OCI-LY3 (cell line): ENCODE measurements at regions not wholly inside any gene's neighbourhood (a gene's known extent, or its start where the extent isn't known, plus 50 kb on each side); places are given as distances from the start of the nearest gene placed in this dataset.

ENCODE experiments used
- H2AFZ ChIP-seq: fragments of 200-600, 300-600 bp; shearing (Covaris generic); 2 replicates; pipeline ENCODE4 v1.6.0; 2014; ENCODE audit warnings: antibody characterized with exemption, low read depth, low read length
- H3K27ac ChIP-seq: fragments of 200-600, 300-600 bp; sonication (generic); 2 replicates; pipeline ENCODE4 v1.5.1; 2014; ENCODE audit warnings: mild to moderate bottlenecking, low read length, moderate library complexity, mixed read lengths
- H3K27me3 ChIP-seq: fragments of 200-600, 300-600 bp; sonication (generic); 2 replicates; pipeline ENCODE4 v1.6.1; 2014; ENCODE audit warnings: low read depth, low read length, mixed read lengths
- H3K36me3 ChIP-seq: fragments of 200-600, 300-600 bp; sonication (generic); replicated peaks from 2 replicates; pipeline ENCODE3; 2014; ENCODE audit warnings: low read depth, low read length, mixed read lengths
- H3K4me1 ChIP-seq: fragments of 300-600, 200-600 bp; sonication (generic); 2 replicates; pipeline ENCODE4 v1.6.1; 2014; ENCODE audit warnings: low read length, mixed read lengths
- H3K4me2 ChIP-seq: fragments of 200-600, 300-600 bp; sonication (generic); 2 replicates; pipeline ENCODE4 v1.6.1; 2014; ENCODE audit warnings: low read length, mixed read lengths
- H3K4me3 ChIP-seq: fragments of 300-600, 200-600 bp; sonication (generic); 2 replicates; pipeline ENCODE4 v1.5.1; 2014; ENCODE audit warnings: antibody characterized with exemption, mild to moderate bottlenecking, low read length, moderate library complexity
- H3K79me2 ChIP-seq: fragments of 300-600, 200-600 bp; shearing (Covaris generic); 2 replicates; pipeline ENCODE4 v1.6.1; 2014; ENCODE audit warnings: mild to moderate bottlenecking, low read length, mixed read lengths
- H3K9ac ChIP-seq: fragments of 300-600, 200-600 bp; shearing (Covaris generic); 2 replicates; pipeline ENCODE4 v1.6.0; 2014; ENCODE audit warnings: mild to moderate bottlenecking, low read length, moderate library complexity
- H3K9me3 ChIP-seq: fragments of 200-600, 300-600 bp; shearing (Covaris generic); 2 replicates; pipeline ENCODE4 v1.6.1; 2014; ENCODE audit warnings: low read length, mixed read lengths; ENCODE audit not compliant: insufficient read depth
- H4K20me1 ChIP-seq: fragments of 200-600, 300-600 bp; sonication (generic); 2 replicates; pipeline ENCODE4 v1.6.1; 2016; ENCODE audit warnings: low read length, mixed read lengths; ENCODE audit not compliant: insufficient read depth
- EZH2phosphoT487 ChIP-seq: fragments of 200-600 bp; shearing (Covaris generic); IDR thresholded peaks from 2 replicates; pipeline ENCODE4 v1.6.1; 2018; ENCODE audit warnings: antibody characterized with exemption, mixed run types, low read depth
- TF ChIP-seq, protein P1 (sequence below): fragments of 200-600, 300-600 bp; sonication (generic); IDR thresholded peaks from 2 replicates; pipeline ENCODE4 v1.5.1; 2014; ENCODE audit warnings: antibody characterized with exemption, low read length, low read depth

DNA sequence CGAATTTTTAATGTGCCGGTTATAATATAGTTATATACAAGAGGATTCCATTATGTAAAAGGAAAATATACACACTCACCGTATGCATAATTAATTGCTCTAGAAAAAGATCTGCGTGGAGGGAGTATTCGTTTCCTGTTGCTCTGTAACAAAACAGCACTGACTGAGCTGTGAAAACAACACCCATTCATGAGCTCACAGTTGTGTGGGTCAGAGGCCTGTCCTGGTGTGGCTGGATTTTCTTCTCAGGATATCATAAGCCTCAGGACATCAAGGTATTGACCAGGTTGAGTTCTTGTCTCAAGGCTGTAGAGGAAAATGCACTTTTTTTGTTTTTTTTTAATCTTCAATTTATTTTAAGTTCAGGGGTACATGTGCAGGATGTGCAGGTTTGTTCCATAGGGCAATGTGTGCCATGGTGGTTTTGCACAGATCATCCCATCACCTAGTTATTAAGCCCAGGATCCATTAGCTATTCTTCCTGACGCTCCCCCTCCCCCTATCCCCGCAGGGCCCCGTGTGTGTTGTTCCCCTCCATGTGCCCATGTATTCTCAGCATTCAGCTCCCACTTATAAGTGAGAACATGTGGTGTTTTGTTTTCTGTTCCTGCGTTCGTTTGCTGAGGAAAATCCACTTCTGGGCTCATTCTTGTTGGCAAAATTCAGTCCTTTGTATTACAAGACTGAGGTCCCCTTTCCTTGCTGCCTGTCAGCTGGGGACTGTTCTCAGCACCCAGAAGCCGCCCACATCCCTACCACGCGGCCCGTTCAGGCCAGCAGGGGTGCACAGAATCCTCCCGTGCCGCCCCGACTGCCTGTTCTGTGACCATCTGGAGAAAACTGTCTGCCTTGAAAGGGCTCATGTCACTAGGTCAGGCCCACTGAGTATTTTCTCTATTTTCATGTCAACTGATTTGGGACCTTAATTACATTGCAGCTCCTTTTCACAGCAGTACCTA, 87.4 kb upstream of the ERRFI1 start:
- no peaks in the 10 kb centered on the region for H3K79me2 ChIP-seq
- H3K4me3 ChIP-seq: no peak overlapping the region
- no peak overlapping the region for H3K27ac ChIP-seq
- no peaks in the 10 kb centered on the region for H4K20me1 ChIP-seq
- no peaks in the 10 kb centered on the region for H3K27me3 ChIP-seq
- no peak overlapping the region for H3K9ac ChIP-seq
- H3K4me1 ChIP-seq: no peaks in the 10 kb centered on the region
- H3K9me3 ChIP-seq: no peaks in the 10 kb centered on the region
- H2AFZ ChIP-seq: no peak overlapping the region
- H3K36me3 ChIP-seq: no peaks in the 10 kb centered on the region
- no peak overlapping the region for H3K4me2 ChIP-seq
- no peak for TF ChIP-seq EZH2phosphoT487
- TF ChIP-seq, protein P1, sequence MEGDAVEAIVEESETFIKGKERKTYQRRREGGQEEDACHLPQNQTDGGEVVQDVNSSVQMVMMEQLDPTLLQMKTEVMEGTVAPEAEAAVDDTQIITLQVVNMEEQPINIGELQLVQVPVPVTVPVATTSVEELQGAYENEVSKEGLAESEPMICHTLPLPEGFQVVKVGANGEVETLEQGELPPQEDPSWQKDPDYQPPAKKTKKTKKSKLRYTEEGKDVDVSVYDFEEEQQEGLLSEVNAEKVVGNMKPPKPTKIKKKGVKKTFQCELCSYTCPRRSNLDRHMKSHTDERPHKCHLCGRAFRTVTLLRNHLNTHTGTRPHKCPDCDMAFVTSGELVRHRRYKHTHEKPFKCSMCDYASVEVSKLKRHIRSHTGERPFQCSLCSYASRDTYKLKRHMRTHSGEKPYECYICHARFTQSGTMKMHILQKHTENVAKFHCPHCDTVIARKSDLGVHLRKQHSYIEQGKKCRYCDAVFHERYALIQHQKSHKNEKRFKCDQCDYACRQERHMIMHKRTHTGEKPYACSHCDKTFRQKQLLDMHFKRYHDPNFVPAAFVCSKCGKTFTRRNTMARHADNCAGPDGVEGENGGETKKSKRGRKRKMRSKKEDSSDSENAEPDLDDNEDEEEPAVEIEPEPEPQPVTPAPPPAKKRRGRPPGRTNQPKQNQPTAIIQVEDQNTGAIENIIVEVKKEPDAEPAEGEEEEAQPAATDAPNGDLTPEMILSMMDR: no peak

DNA sequence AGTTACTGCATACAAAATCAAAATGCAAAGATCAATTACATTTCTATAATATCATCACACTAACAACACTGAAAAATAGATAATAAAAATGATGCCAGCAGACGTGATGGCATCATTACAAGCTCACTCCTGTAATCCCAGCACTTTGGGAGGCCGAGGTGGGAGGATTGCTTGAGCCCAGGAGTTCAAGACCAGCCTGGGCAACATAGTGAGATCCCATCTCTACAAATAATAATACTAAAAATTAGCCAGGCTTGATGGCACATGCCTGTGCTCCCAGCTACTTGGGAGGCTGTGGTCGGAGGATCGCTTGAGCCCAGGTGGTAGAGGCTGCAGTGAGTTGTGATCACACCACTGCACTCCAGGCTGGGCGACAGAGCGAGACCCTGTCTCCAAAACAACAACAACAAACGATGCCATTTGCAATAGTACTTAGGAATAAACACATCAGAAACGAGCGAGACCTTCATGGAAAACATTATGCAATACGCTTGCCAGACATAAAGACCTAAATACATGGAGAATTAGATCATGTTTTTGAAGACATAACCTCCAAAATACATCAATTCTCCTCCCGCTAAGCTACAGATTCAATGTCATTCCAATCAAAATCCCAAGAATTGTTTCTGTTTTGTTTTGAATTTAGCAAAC, 86.6 kb upstream of the ERRFI1 start:
- TF ChIP-seq, protein P1: no peak
- TF ChIP-seq EZH2phosphoT487: no peak
- Histone ChIP-seq H3K27me3 (no peaks in the 10 kb centered on the region), H3K4me3 (no peak overlapping the region), H3K79me2 (no peaks in the 10 kb centered on the region), H3K27ac (no peak overlapping the region), H3K4me2 (no peak overlapping the region), H3K4me1 (no peaks in the 10 kb centered on the region), H2AFZ (no peak overlapping the region), H3K9ac (no peak overlapping the region), H3K9me3 (no peaks in the 10 kb centered on the region), H3K36me3 (no peaks in the 10 kb centered on the region), H4K20me1 (no peaks in the 10 kb centered on the region)

DNA sequence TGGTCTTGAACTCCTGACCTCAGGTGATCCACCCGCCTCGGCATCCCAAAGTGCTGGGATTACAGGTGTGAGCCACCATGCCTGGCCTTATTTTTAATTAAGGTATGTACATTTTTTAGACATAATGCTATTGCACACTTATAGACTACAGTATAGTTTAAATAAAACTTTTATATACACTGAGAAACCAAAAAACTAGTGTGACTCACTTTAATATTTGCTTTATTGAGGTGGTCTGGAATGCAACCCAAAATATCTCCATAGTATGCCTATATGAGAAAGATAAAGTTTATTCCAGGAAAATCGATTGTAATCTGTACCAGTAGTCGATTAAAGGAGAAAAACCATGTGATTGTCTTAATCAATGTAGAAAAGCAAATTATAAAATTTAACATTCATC, 85.5 kb upstream of the ERRFI1 start:
- TF ChIP-seq EZH2phosphoT487: no peak
- TF ChIP-seq, protein P1: no peak
- no peak overlapping the region for H3K9ac ChIP-seq
- no peaks in the 10 kb centered on the region for H3K9me3 ChIP-seq
- peaks cover 8% of the 10 kb centered on the region for H3K4me1 ChIP-seq
- no peaks in the 10 kb centered on the region for H3K36me3 ChIP-seq
- no peak overlapping the region for H2AFZ ChIP-seq
- no peak overlapping the region for H3K27ac ChIP-seq
- H3K4me3 ChIP-seq: no peak overlapping the region
- no peaks in the 10 kb centered on the region for H3K27me3 ChIP-seq
- H3K4me2 ChIP-seq: no peak overlapping the region
- no peaks in the 10 kb centered on the region for H3K79me2 ChIP-seq
- H4K20me1 ChIP-seq: no peaks in the 10 kb centered on the region

DNA sequence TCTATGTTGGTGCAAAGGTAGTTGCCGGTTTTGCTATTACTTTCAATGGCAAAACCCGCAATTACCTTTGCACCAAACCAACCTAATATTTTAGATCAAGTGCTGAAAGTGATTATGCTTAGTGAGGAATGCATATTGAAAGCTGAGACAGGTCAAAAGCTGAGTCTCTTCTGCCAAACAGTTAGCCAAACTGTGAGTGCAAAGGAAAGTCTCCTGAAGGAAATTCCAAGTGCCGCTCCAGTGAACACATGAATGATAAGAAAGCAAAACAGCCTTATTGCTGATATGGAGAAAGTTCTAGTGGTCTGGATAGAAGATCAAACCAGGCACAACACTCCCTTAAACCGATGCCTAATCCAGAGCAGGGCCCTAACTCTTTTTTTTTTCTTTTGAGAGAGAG, 83.1 kb upstream of the ERRFI1 start:
- no peaks in the 10 kb centered on the region for H3K36me3 ChIP-seq
- no peaks in the 10 kb centered on the region for H3K79me2 ChIP-seq
- no peak overlapping the region for H3K4me2 ChIP-seq
- H3K27me3 ChIP-seq: no peaks in the 10 kb centered on the region
- H3K27ac ChIP-seq: no peak overlapping the region
- H3K4me3 ChIP-seq: no peak overlapping the region
- no peaks in the 10 kb centered on the region for H3K9me3 ChIP-seq
- no peak overlapping the region for H3K9ac ChIP-seq
- peaks cover 31% of the 10 kb centered on the region for H3K4me1 ChIP-seq
- no peaks in the 10 kb centered on the region for H4K20me1 ChIP-seq
- TF ChIP-seq, protein P1: no peak
- no peak for TF ChIP-seq EZH2phosphoT487
- no peak overlapping the region for H2AFZ ChIP-seq
